Ovary (tissue), 3 donors: ENCODE measurements at regions not wholly inside any gene's neighbourhood (a gene's known extent, or its start where the extent isn't known, plus 50 kb on each side); places are given as distances from the start of the nearest gene placed in this dataset.

Experiments
- EP300 ChIP-seq: sonication (generic); formaldehyde crosslinking; IDR thresholded peaks from one replicate; pipeline ENCODE4 v1.6.1; 2017; ENCODE audit warnings: antibody characterized with exemption
- POLR2A ChIP-seq: fragments of 450-650 bp; IDR thresholded peaks from one replicate; pipeline ENCODE4 v1.6.1; 2017; ENCODE audit warnings: antibody characterized with exemption, mild to moderate bottlenecking, moderate library complexity
- TF ChIP-seq, protein P1 (sequence below), 3 donors: fragments of 450-650 bp in 2 of 3; fragments of 200-600 bp in 1 of 3; IDR thresholded peaks; one replicate each; pipeline versions ENCODE4 v1.5.1 to v1.8.0; 2016 to 2022; ENCODE audit warnings: antibody characterized with exemption in 3 of 3, mild to moderate bottlenecking in 1 of 3
- donor health status: DM: no; HTN: no; CAD: no.

DNA sequence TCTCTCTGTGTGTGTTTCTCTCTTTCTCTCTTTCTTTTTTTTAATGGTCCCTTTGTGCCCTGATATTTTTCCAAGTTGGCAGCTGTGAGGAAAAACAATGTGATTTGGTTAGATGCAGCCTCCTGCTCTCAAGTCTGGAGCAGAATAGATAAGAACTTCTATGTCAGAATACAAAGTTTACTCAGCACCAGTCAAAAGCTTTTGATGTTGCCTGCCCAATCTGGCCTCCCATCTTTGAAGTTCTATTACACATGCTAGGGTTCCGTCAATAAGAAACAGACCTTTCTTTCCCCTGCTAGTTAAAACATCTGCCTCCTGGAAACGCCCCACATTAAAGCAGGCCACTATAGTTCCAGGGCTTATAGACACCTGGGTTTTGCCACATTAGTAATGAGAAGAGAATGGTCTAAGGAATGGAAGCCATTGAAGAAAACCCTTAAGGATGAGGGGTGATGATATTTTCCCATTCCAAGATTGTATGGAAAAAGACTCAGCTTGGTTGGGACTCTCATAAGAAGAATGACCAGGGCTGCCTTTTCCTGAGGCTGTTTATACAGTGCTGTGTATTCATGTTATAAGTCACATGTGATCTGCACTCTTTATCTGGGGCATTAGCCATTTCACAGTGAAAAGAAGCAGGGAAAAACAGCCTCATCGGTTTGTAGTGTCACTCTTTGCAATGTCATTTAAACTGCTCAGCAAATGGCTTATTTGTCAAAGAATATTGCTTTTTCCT, 414.7 kb upstream of the PROX1 start:
- TF ChIP-seq, protein P1, sequence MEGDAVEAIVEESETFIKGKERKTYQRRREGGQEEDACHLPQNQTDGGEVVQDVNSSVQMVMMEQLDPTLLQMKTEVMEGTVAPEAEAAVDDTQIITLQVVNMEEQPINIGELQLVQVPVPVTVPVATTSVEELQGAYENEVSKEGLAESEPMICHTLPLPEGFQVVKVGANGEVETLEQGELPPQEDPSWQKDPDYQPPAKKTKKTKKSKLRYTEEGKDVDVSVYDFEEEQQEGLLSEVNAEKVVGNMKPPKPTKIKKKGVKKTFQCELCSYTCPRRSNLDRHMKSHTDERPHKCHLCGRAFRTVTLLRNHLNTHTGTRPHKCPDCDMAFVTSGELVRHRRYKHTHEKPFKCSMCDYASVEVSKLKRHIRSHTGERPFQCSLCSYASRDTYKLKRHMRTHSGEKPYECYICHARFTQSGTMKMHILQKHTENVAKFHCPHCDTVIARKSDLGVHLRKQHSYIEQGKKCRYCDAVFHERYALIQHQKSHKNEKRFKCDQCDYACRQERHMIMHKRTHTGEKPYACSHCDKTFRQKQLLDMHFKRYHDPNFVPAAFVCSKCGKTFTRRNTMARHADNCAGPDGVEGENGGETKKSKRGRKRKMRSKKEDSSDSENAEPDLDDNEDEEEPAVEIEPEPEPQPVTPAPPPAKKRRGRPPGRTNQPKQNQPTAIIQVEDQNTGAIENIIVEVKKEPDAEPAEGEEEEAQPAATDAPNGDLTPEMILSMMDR (IDR thresholded peaks at IDR 0.05), result no peak
- no peak for TF ChIP-seq POLR2A
- TF ChIP-seq EP300, result no peak
